NCI-H774 (cell line): ENCODE measurements at regions not wholly inside any gene's neighbourhood (a gene's known extent, or its start where the extent isn't known, plus 50 kb on each side); places are given as distances from the start of the nearest gene placed in this dataset.

Experiments
- DNase-seq: peaks from one replicate; lab custom pipeline; 2025; lab: John Stamatoyannopoulos, UW

DNA sequence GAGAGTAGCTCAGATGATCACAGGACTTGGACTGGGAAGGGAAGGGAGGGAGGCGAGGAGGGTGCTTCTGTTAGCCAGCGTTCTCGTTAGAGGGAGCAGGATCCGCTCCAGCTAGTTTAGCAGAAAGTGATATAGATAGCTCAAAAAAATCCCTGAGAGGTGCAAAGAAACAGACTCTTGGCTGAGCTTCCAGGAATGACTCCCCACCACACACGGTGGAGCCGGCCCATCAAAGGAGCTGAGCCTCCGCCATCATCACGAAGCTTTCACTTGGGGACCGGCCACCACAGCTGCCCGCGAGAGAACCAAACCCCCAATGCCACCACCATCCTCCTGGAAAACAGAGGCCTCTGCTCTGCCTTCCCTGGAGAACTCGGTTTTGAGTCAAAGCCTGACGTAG, 124.6 kb upstream of the BCL2L14 start:
- DNase-seq, result no peak

- DNase-seq, result no peak
Measured at GRCh38 chr12:11947213-11947612, 123.5 kb upstream of the BCL2L14 start.

GRCh38 chr12:11949738-11950411, 120.9 kb upstream of the BCL2L14 start:
- DNase-seq, result no peak

DNA sequence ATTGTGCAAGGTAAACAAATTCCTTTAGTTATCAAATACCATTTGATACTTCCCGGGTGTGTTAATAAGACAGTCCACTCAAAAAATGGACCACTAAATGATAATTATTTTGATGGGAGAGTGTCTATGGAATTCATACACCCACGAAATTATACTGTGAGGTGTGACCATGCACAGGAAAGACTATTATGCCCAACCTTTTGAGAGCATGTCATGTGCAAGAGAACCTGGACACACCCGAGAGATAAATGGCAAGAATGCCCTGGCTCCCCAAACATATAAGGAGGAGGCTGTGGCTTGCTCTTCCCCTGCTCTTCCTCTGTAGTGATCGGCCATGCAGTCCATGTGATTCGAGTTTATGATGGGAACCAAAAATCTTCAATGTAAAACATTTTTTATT, 119.5 kb upstream of the BCL2L14 start:
- DNase-seq, result no peak

GRCh38 chr12:11953523-11953922, 117.2 kb upstream of the BCL2L14 start:
- peak; percentile 35 for DNase-seq

DNA sequence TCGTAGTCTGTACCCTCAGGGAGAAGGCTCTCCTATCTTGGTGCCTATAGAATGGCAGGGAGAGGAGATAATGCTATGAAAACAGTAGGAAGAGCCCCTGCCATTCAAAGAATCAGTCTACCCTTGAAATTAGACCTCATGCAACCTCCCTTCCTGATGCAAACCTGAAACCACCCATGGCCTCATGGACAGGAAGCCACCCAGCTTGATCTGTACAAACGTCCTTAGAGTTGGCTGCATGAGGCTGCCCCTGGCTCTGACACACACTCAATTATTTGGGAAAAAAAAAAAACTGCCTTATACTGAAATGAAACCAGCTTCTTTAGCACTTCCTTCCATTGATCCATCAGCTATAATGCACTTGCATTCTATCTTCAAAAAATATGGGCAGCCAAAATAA, 116.6 kb upstream of the BCL2L14 start:
- no peak for DNase-seq

GRCh38 chr12:11958221-11959091, 112.3 kb upstream of the BCL2L14 start:
- no peak for DNase-seq

- DNase-seq, result no peak
Measured at GRCh38 chr12:11959117-11959823, 111.5 kb upstream of the BCL2L14 start.

DNA sequence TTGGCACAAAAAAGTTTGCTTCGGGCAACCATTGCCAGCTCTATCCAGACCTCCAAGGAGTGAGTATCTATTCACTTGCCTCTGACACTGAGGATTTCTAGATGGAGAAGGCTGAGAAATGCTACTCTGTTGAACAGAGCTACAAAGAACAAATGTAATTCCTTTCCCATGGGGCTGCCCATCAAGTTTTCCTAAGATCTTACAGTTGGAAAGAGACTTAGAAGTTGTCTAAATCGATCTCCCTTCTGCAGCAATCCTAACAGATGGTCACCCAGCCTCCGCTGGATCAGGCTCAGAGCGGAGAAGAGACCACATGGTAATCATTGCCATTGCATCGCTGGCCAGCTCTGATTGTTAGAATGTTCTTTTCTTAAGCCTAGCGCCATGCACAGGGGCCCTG, 110.1 kb upstream of the BCL2L14 start:
- DNase-seq, result no peak

GRCh38 chr12:11961686-11962085, 109.1 kb upstream of the BCL2L14 start:
- no peak for DNase-seq

DNA sequence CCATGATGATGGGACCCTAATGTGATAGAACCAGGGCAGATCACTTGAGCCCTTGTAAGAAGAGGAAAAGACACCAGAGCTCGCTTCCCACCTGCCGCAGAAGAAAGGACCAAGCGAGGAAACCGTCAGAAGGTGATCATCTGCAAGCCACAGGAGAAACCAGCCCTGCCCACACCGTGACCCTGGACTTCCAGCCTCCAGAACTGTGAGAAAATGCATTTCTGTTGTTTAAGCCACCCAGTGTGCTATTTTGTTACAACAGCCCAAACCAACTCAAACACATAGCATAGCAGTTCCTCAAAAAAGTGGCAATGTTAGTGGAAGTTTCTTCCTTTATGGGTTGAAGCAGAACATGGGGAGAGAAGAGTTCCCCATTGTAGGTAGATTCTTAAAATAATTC, 107.9 kb upstream of the BCL2L14 start:
- no peak for DNase-seq

DNA sequence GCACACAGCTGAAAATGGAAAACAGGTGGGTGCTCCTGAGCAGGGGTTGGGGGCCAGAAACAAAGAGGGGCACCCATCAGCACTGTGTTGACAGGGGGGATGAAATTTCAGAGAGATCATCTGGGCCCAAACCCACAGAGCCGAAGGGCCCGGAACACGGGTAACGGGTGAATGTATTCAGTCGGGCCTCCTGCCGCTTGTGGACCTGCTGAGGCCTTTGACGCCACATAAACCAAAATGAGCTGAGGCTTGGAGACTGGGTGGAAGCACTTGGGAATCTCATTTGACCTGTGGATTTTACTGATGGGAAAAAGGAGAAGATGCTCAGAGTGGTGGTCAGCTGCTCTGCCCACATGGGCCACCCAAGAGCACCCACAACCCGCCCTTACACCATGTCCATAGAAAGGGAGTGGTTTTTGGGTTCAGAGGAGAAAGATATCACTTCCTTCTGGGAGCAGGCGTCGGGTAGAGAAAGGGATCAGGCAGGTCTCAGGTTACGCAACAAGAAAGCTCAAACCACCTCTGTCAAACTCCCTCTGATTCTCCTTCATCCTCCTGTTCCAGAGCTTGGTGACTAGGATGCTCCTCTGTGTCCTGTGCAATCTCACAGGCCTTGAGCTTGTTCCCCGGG, 106.8 kb upstream of the BCL2L14 start:
- DNase-seq, result no peak

DNA sequence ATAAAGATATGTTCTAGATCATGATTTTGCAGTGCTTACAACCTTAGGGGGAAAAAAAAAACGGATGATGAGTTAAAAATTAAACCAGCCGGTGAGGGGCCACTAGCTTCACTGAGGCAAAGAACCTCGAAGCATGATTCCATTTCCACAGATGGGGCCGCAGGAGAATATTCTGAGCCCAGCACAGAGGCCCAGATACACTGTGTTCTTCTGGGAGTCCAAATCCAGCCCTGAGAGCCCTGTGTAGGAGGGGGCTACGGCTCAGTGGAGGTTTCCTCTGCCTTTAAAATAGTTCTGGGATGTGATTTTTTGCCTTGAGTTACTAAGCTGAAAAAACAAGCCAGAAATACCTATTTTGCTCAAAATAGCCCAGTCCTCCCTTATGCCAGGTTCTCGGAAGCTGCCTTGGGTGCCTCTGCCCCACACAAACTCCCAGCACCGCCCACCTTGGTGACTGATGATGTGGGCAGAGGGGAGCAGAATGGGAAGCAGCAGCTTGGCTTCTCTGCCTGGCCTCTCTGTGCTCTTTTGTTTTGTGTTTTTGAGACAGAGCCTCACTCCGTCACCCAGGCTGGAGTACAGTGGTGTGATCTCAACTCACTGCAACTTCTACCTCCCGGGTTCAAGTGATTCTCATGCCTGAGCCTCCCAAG, 105.4 kb upstream of the BCL2L14 start:
- no peak for DNase-seq

- DNase-seq, result no peak
Measured at GRCh38 chr12:11967376-11968047, 103.2 kb upstream of the BCL2L14 start.

DNA sequence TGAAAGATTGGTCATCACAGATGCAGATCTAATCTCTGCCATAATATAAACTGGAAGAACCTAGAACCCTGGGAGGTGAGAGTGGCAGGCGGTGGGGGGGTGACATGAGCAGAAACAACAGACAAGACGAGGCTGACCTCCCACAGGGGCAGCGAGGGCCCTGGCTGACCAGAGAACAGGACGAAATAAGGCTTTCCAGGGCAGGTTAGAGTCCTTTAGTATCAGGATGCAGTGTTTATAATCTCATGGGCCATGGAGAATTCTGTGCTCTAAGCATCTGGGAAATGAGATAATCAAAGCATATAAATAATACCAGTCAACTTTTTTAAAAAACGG, 102.7 kb upstream of the BCL2L14 start:
- no peak for DNase-seq

- DNase-seq, result no peak
Measured at GRCh38 chr12:11968516-11968915, 102.2 kb upstream of the BCL2L14 start.

DNA sequence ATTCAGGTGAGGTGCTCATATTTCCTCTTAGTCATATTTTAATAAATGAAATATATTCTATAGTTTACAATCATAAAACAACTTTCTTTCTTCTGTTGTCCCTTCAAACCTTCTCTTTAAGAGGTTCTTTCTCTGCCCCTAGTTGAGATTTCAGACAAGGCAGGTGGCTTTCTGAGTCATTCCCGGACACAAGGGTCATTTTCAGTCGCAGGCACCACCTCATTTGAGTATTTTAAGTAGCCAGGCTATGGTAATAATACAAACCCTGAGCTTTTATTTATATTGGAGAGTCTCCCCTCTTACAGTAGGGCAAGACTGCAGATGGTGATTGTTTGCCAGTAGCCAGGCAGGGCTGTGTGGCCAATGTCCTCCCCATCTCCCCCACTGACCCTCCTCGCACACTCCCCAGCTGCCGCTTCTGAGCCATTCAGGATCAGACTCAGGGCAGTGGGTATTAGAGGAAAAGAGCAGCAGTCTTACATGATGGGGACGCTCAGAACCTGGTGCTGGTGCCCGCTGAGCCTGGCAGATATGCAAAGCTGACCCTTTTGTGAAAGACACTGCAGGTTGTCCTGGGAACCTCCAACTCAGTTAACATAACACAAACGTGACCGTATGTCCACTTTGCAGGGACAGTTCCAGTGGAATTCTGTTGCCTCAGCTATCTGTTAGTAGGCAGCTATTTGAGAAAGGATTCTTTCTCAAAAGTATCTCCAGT, 101.1 kb upstream of the BCL2L14 start:
- DNase-seq, result no peak

DNA sequence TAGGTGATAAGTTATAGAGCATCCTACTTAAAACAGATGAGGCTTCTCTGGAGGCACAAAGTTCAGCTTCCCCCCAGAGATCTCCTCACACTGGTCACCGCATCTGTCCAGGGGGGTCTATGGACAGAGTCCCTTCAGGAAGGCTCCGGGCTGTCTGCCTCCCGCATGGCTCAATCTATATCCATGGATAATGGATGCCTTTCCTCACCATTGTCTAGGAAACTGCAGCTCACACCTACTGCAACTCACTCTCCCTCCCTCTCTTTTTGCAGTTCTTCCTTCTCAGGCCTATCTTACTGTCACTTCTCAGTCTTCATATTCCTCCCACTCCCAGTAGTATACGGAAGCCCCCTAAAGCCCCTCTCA, 100.6 kb upstream of the BCL2L14 start:
- DNase-seq, result no peak

DNA sequence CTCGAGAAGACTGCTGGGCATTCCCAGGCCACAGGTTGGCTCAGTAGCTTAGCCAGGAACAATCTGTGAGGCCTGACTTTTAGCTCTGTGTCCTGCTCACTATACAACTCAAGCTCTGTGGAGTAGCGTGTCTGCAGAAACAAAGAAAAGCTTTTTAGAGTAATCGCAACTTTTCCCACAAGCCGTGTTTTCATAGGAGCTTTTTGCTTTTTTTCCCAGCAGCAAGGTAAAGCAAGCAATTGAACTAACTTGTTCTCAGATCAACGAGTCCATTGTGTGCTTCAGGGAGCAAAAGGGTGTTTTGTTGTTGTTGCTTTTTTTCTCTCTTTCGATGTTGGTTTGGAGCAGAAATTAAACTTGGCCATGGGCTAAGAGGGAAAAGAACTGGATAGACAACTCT, 97.3 kb upstream of the BCL2L14 start:
- DNase-seq, result no peak

DNA sequence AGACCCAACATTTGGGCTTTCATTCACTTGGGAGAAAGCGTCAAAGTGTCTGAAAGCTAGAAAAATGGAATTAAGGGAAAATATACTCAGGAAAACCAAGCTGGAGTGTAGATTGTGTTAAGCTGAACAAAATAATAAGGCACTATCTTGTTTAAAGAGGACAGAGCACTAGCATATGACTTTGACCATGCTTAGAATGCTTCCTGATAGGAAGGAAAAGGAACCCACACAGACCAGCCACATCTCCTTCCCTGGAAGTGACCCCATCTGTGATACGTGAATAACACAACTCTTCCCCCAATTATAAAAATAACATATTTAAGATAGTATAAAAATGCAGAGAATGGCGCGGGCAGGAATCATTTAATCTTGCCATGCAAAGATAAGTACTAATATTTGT, 94.7 kb upstream of the BCL2L14 start:
- DNase-seq, result no peak
